HUDEP-2 (cell line): ENCODE measurements at regions not wholly inside any gene's neighbourhood (a gene's known extent, or its start where the extent isn't known, plus 50 kb on each side); places are given as distances from the start of the nearest gene placed in this dataset.

ENCODE experiments used
- DNase-seq, 76 experiments: peaks; one replicate each; lab custom pipeline; 2025; ENCODE audit not compliant: unreplicated experiment in 76 of 76; lab: John Stamatoyannopoulos, UW

DNA sequence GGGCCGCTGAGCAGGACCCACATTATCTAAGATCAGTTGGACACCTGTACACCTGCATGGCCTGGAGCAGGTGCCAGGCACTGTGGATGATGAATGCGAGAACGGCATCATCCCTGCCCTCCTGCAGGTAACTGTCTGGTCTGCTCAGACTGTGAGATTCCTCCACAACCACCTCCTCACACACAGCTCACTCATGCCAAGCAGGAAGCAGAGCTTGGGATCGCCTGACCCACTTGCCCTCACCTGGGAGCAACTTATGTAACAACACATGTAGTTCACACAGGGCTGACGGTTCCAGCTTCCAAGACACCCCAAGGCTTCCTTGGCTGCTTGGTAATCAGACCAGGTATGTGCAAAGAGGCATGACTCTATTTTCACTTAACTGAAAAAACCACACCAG is 359.2 kb downstream of the PREX1 start:
- DNase-seq = no peak

GRCh38 chr20:48467622-48468021 is 360.2 kb downstream of the PREX1 start:
- DNase-seq = peak in 2 of 76 experiments; percentile 1 to 17

- no peak for DNase-seq
These were observed 362.5 kb downstream of the PREX1 start for GRCh38 chr20:48465271-48465670.

DNA sequence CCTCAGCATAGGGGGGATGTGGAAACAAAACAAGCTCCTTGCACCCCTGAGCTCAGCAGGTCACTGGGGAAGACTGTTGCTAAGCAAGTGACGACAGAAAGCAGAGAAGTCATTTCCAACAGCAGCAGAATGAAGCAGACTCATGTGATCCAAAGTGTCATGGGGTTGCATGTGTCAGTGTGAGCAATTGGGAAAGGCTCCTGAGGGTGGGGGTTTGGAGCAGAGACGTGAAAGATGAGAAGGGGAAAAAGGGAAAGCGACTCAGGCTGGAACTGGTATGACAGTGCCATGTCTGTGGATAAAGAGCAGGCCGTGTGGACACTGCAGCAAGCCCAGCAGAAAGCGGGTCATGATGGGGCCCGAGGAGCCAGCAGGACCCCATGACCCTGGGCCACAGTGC is 363.9 kb downstream of the PREX1 start:
- no peak for DNase-seq

GRCh38 chr20:48463096-48463720 is 364.6 kb downstream of the PREX1 start:
- no peak for DNase-seq

GRCh38 chr20:48461735-48462119 is 366.1 kb downstream of the PREX1 start:
- no peak for DNase-seq

DNA sequence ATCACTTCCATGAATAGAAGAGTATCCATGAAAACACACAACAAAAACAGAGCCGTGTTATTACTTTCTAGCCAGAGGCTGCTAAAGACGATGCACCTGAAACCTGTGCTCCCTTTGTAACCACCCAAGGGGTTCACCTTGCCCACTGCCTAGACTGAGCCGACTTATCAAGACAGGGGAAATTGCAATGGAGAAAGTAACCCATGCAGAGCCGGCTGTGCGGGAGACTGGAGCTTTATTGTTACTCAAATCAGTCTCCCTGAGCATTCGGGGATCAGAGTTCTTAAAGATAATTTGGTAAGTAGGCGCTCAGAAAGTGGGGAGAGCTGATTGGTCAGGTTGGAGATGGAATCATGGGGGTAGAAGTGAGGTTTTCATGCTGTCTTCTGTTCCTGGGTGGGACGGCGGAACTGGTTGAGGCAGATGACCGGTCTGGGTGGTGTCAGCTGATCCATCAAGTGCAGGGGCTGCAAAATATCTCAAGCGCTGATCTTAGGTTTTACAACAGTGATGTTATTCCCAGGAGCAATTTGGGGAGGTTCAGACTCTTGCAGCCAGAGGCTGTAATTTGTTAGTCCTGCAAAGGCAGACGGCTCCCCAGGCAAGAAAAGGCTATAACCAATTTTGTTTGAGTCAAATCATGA is 366.6 kb downstream of the PREX1 start:
- no peak for DNase-seq

- DNase-seq = no peak
These were observed 367.1 kb downstream of the PREX1 start for GRCh38 chr20:48460681-48461080.

DNA sequence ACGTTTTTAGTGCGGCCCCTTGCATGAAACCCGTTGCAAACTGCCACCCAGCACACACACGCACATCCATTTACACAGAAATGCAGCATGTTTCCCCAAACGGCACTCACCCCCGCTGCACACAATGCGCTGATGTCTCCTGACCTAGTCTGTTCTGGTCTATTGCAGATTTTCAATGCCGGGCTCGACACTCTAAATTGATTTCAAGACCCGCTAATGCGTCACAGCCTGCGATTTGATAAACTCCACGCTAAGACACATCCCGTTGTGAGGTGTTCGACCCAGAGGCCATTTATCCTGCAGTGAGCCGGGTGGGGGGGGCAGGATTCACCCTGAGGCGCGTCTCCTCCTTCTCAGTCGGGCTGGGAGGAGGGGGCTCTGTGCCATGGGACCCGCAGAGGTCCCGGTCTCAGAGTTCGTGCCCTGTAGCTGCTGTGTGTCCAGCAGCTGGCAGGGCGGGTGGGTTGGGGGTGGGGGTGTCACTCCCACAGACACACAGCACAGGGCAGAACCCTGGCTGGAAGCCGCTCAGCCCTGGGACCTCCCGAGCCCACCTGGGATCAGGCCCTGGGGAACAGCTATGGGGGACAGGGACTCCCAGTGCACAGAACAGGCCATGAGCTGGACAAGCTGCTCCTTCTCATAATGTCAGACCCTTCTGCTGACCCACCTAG is 367.9 kb downstream of the PREX1 start:
- no peak for DNase-seq

DNA sequence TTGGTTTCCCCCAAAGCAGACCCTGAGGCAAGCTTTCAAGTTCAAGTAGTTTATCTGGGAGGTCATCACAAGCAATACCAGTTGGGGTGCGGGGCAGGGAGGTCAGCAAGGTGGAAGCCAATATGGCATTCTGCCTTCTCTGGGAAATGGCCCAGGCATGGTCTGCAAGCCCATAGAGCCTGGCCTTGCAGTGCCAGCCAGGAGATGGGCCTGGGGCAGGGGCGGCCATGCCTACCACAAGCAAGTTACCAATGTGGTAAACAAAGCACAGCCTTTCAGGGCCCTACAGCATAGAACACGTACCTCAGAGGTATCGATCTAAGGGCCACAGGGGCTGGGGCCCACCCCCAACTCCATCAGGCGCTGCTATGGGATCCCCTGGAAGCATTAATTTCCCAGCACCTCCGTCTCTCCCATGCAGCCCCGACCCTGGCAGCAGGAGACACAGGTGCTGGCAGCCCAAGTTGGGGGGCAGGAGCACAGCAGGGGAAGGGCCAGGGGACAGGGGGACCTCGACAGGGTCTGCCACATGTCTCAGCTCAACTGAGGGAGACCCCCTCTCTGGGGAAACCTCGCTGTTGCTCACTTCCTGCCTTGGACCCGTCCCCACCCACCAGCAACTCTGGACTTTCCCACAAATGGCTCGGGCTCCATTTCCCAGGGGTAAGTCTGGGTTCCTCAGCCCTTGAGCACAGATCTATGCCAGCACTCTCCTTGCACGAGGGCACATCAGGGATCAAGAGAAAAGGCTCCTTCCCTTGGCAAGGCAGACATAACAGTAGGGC is 369.0 kb downstream of the PREX1 start:
- DNase-seq = no peak

DNA sequence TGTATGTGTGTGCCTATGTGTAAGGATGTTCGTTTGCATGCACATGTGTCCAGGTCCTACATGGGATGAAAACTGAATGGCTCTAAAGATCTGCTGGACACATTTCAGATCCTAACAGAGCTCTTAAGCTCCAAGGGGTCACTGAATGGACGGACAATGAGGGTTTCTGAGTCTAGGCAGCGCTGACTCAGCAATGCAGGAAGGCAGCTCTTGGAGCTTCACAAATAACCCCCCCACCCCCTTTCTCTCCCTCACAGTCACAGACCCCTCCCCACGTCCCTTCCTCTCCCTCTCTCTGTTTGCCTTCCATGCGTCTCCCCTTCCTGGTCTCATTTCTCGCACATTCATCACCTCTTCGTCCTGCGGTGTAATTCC is 369.8 kb downstream of the PREX1 start:
- no peak for DNase-seq

GRCh38 chr20:48457193-48458002 is 370.4 kb downstream of the PREX1 start:
- no peak for DNase-seq

GRCh38 chr20:48456366-48457192 is 371.2 kb downstream of the PREX1 start:
- DNase-seq = no peak

DNA sequence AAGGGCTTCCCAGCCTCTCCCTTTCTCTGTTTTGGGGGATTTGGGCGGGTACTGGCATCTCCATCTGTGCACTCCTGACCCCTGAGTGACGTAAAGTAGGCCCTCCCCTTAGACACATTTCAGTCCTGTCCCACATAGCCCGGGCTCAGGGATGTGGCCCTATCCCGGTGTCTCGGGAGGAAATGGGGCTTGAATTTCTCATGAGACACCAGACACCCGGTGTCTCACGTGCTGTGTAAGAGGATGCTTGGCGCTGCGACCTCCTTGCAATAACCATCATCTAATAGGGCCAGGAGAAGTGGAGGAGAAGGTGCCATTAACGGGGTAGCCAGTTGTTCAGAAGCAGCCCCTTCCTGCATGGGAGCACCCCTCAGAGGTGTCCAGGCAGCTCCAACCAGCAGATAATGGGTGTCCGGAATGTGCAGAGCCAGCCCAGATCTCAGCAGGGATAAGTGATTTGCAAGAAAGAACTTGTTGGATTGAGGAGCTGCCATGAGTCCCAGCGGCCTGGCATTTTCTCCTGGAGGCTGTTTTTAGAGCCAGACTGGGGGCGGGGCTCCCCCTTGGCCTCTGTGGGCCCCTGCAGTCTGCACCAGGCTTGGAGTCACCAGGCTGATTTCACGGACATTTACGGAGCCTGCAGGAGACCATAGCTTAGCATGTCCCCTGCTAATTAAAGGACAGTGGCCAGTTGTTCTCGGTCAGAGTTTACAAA is 372.0 kb downstream of the PREX1 start:
- no peak for DNase-seq

DNA sequence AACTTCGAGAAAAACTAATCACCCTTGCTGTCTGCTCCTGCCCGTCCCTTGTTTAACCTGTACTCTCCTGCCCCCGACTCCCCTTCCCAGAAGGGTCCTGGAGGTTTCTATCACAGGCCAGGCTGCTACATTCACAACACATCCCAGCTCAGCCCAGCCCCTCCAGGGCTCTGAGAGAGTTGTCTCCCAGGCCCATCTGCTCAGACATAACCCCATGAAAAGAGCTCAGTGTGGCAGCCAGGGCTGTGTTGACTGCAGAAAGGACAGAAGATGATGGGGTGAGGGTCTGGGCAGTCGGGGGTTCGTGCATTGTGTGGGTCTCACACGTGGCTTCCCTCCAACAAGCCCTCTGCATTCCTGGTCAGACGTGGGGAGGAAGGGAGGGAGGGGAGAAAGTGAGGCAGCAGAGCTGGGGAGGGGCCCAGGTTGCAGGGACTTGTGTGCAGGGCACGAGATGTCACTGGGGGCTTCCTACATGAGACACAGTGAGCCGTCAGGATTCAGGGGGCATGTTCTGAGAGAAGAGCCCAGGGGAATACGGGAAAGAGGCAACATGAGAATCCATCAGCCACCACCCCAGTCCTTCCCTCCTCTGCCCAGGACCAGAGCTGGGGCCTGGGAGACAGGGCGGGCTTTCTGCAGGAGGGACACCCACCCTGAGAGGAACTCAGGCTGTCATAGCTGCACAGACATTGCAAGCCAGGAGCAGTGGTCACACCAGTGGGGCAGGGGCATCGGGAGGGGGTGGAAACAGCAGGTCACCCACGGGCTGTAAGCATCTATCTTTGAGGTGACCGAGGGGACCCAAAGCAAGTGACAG is 372.9 kb downstream of the PREX1 start:
- DNase-seq = no peak

DNA sequence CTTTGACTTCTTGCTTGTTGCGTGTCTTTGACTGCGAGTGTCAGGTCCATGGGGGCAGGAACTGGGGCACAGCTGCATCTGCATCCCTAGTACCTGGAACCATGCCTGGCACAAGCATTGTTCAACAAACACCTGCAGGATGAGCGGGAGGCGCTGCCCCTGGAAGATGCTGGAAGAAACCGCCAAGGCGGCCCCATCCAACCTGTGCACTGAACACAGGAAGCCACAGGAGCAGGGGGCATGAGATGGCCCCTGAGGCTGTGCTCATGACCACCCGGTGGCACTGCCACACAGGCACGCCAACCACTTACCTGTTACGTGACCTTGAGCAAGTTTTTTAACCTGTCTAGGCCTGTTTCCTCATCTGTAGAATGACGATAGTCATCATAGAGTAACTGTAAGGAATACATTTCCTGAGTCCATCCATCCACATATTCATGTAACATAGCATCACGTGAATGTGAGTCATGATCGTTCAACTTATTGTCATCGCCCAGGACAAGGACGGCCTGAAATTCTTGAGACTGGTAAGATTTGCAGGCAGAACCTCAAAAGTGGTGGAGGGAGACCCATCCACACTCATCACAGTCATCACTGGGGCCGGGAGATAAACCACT is 374.2 kb downstream of the PREX1 start:
- no peak for DNase-seq

GRCh38 chr20:48451401-48451800 is 376.4 kb downstream of the PREX1 start:
- no peak for DNase-seq
